Endodermal cell (in vitro differentiated cells): ENCODE measurements at regions not wholly inside any gene's neighbourhood (a gene's known extent, or its start where the extent isn't known, plus 50 kb on each side); places are given as distances from the start of the nearest gene placed in this dataset.
"Not testable (repeated sequence)": the region's sequence is repeated elsewhere in the genome, so short reads cannot be mapped to it uniquely, and the experiment has no call there.

Experiments used
- DNase-seq: peaks from one replicate; pipeline ENCODE4 v3.0.0-alpha.2; 2017
- H3K27ac ChIP-seq: 2 replicates; pipeline ENCODE4 v1.5.1; 2013; ENCODE audit warnings: mild to moderate bottlenecking, low read depth, low read length, moderate library complexity
- H3K27me3 ChIP-seq: 2 replicates; pipeline ENCODE4 v1.6.1; 2013; ENCODE audit warnings: mild to moderate bottlenecking, low read length, moderate library complexity; ENCODE audit not compliant: insufficient read depth, control insufficient read depth, poor library complexity, severe bottlenecking
- H3K36me3 ChIP-seq: 2 replicates; pipeline ENCODE4 v1.7.0; 2013; ENCODE audit warnings: mild to moderate bottlenecking, low read length, moderate library complexity; ENCODE audit not compliant: control insufficient read depth, insufficient read depth
- H3K4me1 ChIP-seq: one replicate; pipeline ENCODE4 v1.7.0; 2013; ENCODE audit warnings: low read length; ENCODE audit not compliant: control insufficient read depth, insufficient read depth
- H3K4me3 ChIP-seq: 2 replicates; pipeline ENCODE4 v1.5.1; 2013; ENCODE audit warnings: mild to moderate bottlenecking, low read length, moderate library complexity
- H3K9ac ChIP-seq: 2 replicates; pipeline ENCODE4 v1.6.1; 2013; ENCODE audit warnings: mild to moderate bottlenecking, low read length, moderate library complexity; ENCODE audit not compliant: poor library complexity, severe bottlenecking; ENCODE audit errors: extremely low read depth
- H3K9me3 ChIP-seq: 2 replicates; pipeline ENCODE4 v1.6.1; 2013; ENCODE audit warnings: mild to moderate bottlenecking, low read length, moderate library complexity; ENCODE audit not compliant: control insufficient read depth
- H3K27ac Mint-ChIP-seq: 2 replicates; pipeline ENCODE4 v1.8.0; 2020; ENCODE audit warnings: mixed read lengths
- H3K27me3 Mint-ChIP-seq: 2 replicates; pipeline ENCODE4 v1.8.0; 2021; ENCODE audit warnings: mild to moderate bottlenecking, mixed read lengths; ENCODE audit not compliant: insufficient read depth
- H3K36me3 Mint-ChIP-seq: 2 replicates; pipeline ENCODE4 v1.8.0; 2020; ENCODE audit warnings: low read depth, mixed read lengths
- H3K4me1 Mint-ChIP-seq: 2 replicates; pipeline ENCODE4 v1.8.0; 2020; ENCODE audit warnings: mixed read lengths
- H3K4me3 Mint-ChIP-seq: 2 replicates; pipeline ENCODE4 v1.8.0; 2020; ENCODE audit warnings: mild to moderate bottlenecking, moderate library complexity, mixed read lengths
- H3K9me3 Mint-ChIP-seq: 2 replicates; pipeline ENCODE4 v1.8.0; 2020; ENCODE audit warnings: mild to moderate bottlenecking, mixed read lengths
- WGBS, 2 experiments: methylation state at CpG; one replicate each; pipeline versions ENCODE4 v1.1.5 to v1.1.7; 2013; ENCODE audit warnings: missing lambda C conversion rate in 2 of 2, mixed read lengths in 1 of 2; ENCODE audit not compliant: insufficient coverage in 1 of 2, insufficient read length in 1 of 2; 5-methylcytosine and 5-hydroxymethylcytosine counted together
- TF ChIP-seq, protein P1 (sequence below): fragments of 200-600 bp; sonication (generic); conservative IDR thresholded peaks from 2 replicates; pipeline ENCODE4 v1.5.0; 2021; ENCODE audit warnings: antibody characterized with exemption, mild to moderate bottlenecking

DNA sequence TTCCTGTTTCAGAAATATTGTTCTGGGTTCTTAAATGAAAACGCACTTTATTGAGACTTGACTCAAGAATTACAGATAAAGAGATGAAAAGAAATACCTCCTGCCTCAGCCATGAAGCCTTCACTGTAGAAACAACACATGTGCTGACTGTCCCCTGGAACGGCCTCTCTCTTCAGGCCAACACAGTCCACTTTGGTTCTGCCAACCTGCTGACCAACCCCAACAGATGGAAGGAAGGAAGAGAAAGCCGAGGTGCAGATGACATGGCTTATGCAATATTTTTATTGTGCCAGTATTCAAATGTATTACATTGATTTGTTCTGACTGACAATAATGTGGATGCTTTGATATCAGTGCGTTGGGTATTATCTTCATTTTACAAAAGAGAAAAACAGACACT lies 171.0 kb downstream of the CPEB2 start:
- Mint-ChIP-seq H3K27ac (no peak overlapping the region), H3K27me3 (peaks cover 3% of the 10 kb centered on the region), H3K4me1 (peaks cover 23% of the 10 kb centered on the region), H3K9me3 (peaks cover 22% of the 10 kb centered on the region), H3K4me3 (no peak overlapping the region), H3K36me3 (peaks cover 6% of the 10 kb centered on the region)
- Histone ChIP-seq H3K27ac (no peak overlapping the region), H3K36me3 (no peaks in the 10 kb centered on the region), H3K4me1 (peaks cover 2% of the 10 kb centered on the region), H3K27me3 (no peaks in the 10 kb centered on the region), H3K4me3 (no peak overlapping the region), H3K9ac (no peak overlapping the region), H3K9me3 (peaks cover 19% of the 10 kb centered on the region)
- no peak for DNase-seq
- TF ChIP-seq, protein P1, sequence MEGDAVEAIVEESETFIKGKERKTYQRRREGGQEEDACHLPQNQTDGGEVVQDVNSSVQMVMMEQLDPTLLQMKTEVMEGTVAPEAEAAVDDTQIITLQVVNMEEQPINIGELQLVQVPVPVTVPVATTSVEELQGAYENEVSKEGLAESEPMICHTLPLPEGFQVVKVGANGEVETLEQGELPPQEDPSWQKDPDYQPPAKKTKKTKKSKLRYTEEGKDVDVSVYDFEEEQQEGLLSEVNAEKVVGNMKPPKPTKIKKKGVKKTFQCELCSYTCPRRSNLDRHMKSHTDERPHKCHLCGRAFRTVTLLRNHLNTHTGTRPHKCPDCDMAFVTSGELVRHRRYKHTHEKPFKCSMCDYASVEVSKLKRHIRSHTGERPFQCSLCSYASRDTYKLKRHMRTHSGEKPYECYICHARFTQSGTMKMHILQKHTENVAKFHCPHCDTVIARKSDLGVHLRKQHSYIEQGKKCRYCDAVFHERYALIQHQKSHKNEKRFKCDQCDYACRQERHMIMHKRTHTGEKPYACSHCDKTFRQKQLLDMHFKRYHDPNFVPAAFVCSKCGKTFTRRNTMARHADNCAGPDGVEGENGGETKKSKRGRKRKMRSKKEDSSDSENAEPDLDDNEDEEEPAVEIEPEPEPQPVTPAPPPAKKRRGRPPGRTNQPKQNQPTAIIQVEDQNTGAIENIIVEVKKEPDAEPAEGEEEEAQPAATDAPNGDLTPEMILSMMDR, result no peak
- WGBS, 2 experiments, result 79% methylated on average over 3 of the region's 4 CpGs; no CpG with 5 or more reads in 1 of the 2 experiments

DNA sequence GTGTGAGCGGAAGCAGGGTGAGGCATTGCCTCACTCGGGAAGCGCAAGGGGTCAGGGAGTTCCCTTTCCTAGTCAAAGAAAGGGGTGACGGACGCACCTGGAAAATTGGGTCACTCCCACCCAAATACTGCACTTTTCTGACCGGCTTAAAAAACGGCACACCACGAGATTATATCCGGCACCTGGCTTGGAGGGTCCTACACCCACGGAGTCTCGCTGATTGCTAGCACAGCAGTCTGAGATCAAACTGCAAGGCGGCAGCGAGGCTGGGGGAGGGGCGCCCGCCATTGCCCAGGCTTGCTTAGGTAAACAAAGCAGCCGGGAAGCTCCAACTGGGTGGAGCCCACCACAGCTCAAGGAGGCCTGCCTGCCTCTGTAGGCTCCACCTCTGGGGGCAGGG lies 171.9 kb downstream of the CPEB2 start:
- H3K4me3 Mint-ChIP-seq, H3K4me1 ChIP-seq, H3K4me3 ChIP-seq, DNase-seq, H3K36me3 ChIP-seq, H3K27me3 Mint-ChIP-seq, H3K9ac ChIP-seq, H3K27me3 ChIP-seq, H3K27ac Mint-ChIP-seq, H3K27ac ChIP-seq, H3K36me3 Mint-ChIP-seq: not testable (repeated sequence)
- H3K9me3 Mint-ChIP-seq, result peaks cover 22% of the 10 kb centered on the region
- WGBS, 2 experiments, result 93 to 100% methylated on average over 1 to 3 of the region's 16 CpGs
- H3K9me3 ChIP-seq, result peaks cover 19% of the 10 kb centered on the region
- H3K4me1 Mint-ChIP-seq, result peaks cover 17% of the 10 kb centered on the region

DNA sequence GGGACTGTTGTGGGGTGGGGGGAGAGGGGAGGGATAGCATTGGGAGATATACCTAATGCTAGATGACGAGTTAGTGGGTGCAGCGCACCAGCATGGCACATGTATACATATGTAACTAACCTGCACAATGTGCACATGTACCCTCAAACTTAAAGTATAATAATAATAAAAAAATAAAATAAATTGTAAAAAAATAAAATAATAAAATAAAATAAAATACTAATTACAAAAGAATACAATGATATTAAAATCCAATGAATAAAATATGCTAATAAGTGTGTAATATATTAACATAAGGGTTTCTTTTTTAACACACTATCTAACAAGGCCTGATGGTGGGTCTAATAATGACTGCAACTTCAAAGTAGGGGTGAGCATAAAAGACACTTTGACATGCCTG lies 177.6 kb downstream of the CPEB2 start:
- not testable (repeated sequence) for H3K4me1 ChIP-seq, H3K9me3 ChIP-seq, H3K4me3 ChIP-seq, H3K27ac ChIP-seq, H3K36me3 ChIP-seq, H3K27me3 ChIP-seq, DNase-seq, H3K36me3 Mint-ChIP-seq, H3K27me3 Mint-ChIP-seq, H3K4me1 Mint-ChIP-seq, H3K9me3 Mint-ChIP-seq, H3K4me3 Mint-ChIP-seq, H3K27ac Mint-ChIP-seq, H3K9ac ChIP-seq
- no CpG with 5 or more reads among the region's 2 CpGs for WGBS, 2 experiments

DNA sequence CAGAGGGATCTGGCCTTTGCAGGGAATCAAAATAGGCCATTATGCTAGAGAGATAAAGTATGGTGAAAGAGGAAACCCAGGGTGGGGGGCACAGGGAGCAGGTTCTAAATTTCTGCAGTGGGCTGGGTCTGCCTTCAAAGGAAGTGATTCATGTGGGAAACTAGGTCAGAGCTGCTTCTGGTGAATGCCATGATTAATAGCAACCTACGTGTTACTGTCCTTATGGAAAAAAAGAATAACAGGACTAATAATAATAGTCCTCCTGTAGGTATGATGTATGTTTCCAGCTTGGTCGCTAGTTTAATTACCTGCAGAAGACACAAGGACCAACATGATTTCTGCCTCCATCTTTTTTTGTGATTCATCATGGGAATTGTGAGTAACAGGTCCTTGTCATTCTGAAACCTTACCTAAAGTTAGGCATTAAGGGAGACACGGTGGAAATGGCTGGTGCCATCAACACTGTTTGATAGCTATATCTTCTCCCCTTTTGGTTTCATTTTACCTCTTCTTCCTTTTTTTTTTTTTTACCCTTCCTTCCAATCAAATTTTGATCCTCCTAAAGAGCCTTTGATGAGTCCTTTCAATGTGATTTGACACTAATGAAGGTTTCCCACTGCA lies 180.4 kb downstream of the CPEB2 start:
- DNase-seq, result no peak
- TF ChIP-seq, protein P1, result no peak
- Mint-ChIP-seq H3K27ac (no peak overlapping the region), H3K36me3 (no peaks in the 10 kb centered on the region), H3K27me3 (no peaks in the 10 kb centered on the region), H3K4me3 (no peak overlapping the region), H3K4me1 (no peaks in the 10 kb centered on the region), H3K9me3 (peaks cover 2% of the 10 kb centered on the region)
- 88 to 100% methylated on average over 1 to 3 of the region's 3 CpGs for WGBS, 2 experiments
- H3K9ac ChIP-seq, result no peak overlapping the region
- no peaks in the 10 kb centered on the region for H3K36me3 ChIP-seq
- H3K27me3 ChIP-seq, result no peaks in the 10 kb centered on the region
- no peak overlapping the region for H3K4me3 ChIP-seq
- no peak overlapping the region for H3K27ac ChIP-seq
- H3K9me3 ChIP-seq, result no peaks in the 10 kb centered on the region
- no peaks in the 10 kb centered on the region for H3K4me1 ChIP-seq
